NCI-H187 treated with DMSO at 0.1 percent for 48 hours (cell line): ENCODE measurements at regions not wholly inside any gene's neighbourhood (a gene's known extent, or its start where the extent isn't known, plus 50 kb on each side); places are given as distances from the start of the nearest gene placed in this dataset.
"Not testable (repeated sequence)": the region's sequence is repeated elsewhere in the genome, so short reads cannot be mapped to it uniquely, and the experiment has no call there.

ENCODE experiments used
- DNase-seq: peaks from one replicate; lab custom pipeline; 2025; lab: John Stamatoyannopoulos, UW

DNA sequence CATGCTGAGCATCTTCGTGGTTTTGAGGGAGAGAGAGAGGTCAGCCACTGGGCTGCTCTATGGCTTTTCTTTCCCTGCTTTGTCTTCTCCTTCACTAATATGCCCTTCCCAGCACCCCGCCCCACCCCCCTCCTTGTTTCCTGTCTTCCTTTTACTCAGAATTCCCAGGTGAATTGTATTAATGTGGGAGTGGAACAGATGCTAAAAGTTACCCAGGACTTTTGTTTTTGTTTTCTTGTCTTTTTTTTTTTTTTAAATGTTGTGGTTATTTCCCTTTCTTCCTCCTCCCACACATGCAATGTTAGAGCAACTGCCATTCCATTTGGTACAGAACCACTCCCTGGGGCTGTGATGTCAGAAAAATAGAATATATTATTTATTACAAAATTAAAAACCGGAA, 442.7 kb upstream of the CD180 start:
- no peak for DNase-seq

DNA sequence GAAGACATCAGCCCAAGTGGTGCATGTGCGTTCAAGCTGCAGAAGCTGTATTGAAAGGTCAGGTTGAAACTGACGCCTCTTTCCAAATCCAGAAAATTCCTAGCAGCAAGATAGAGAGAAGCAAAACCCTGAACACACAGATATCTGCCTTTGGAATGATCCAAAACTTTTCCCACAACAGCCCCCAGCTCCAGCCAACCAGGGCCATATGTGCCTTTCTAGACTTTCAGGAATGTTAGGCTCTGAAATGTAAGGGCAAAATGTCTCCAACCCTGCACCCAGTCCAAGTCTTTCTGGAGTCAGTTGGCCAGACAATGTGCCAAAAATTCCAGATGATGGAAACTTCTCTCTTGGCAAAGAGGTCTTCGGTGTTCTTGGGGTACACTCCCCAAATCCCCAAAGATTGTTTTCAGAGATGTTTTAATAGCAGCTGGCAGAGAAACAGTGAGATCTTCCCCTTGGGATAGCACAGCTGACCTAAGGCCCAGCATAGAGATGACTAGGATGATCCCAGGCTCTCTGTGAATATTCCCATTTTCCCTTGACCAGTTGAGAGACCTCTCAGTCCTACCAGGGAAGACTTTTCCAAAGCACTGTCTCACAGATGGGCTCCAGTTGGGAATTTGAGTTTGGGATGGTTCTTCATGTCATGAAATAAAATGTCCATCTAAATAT, 440.4 kb upstream of the CD180 start:
- no peak for DNase-seq

DNA sequence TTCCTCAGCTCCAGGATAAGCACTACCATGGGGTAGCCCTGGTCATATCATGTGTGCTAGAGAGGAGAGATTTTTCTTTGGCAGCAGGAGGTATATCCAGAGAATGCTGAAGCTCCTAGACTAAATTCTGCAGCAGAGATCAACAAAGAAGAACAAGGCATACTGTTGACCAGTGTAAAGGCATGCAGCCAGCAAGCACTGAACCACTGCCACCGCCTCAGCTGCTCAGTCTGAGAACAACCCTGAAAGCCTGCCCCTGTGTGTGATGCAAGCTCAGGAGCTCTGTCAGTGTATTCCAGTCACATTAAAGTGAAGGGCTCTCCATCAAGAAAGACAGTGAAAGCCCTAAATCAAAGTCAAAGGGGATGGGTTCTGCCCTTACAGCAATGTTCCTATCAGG, 439.5 kb upstream of the CD180 start:
- no peak for DNase-seq

DNA sequence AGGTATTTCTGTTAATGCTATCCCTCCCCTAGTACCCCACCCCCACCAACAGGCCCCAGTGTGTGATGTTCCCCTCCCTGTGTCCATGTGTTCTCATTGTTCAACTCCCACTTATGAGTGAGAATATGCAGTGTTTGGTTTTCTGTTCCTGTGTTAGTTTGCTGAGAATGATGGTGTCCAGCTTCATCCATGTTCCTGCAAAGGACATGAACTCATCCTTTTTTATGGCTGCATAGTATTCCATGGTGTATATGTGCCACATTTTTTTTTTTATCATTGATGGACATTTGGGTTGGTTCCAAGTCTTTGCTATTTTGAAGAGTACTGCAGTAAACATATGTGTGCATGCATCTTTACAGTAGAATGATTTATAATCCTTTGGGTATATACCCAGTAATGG, 430.5 kb upstream of the CD180 start:
- not testable (repeated sequence) for DNase-seq

DNA sequence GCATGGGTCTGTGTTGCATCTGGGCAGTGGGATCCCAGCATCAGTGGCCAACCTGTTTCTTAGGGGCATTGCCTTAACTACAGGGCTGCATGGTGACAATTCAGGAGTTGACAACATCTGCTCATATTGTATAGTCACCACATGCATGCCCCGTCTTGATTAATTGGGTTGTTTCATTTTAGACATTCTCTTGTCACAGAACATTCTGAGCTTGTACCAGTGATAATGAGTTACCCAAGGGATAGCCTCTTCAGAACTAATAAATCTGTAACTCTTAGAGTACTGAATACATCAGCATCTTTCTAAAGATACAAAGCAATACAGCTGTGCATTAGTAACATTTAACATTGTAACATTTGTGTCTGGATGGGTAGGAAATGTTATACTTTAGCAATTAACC, 426.5 kb upstream of the CD180 start:
- DNase-seq, result no peak

DNA sequence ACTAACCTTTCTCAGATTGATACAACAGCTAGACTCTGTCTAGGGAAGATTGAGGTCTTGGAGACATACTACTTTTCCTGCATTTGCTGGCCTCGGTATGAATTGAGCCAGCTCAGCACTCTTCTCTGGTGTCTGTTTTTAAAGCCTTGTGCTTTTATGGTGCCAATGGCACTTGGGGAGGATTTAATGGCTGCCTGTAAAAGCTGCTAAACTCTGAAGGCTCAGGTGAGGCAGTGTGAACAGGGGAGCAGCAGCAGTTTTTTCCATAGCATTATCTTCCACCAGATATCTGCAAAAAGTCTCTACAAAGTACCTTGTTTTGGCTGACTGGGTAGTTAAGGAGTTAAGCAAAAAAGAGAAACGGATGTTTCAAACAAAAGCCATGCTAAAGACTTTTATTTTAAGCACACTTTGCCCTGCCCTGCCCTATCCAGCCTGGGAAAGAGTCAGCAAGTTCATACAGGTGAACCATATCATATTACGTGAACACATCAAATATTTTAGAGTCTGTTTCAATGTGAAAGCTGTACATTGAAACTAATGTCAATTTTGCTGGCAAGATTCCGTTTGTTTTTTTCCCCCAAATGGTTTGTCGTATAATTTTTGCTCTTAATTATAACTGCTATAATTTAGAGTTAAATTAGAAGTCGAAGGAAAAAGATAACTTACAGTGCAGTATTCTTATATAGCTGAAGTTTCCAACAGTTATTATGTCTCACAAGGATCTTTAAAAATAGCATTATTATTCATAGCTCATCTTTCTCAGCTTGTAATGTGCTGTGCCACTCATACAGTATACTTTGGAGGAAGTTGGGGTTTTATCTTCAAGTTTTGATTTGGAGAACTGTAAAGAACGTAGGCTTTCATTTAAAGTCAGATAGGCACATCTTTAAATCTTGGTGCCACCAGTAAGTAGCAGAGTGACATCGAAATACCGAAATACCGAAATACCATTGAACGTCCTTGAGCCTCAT, 424.1 kb upstream of the CD180 start:
- no peak for DNase-seq

DNA sequence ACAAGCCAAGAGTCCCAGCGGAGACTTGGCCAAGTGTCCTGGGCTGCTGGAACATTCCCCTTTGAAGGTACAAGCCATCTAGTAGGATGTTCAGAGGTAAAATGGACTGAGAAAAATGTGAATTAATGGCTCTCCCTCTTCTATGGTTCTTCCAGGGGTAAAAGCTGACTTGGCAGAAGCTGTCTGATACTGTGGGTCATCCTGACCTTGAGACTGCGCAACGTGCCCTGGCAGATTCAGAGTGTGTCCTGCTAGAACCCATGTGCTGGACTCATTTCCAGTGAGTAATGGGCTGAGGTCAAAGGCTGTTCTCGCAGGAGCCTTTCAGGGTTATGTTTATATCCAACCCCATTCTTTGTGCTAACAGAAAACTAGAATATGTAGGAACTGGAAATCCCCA, 423.0 kb upstream of the CD180 start:
- DNase-seq, result no peak

DNA sequence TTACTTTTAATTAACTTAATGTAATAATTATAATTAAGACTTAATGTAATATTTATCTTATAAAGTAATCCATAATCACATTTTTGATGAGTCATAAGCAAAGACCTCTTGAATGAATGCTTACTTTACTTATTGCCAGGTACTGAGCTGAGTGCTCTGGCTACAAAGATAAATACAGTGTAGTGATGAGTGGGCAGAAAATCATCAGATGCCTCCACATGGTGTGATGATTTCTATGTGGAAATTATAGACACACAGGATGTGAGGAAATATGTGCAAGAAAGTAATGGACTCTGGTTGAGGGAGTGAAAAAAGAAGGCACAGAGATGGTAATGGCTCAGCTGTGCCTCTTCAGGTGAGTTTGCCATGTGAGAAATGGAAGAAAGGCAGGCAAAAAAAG, 422.6 kb upstream of the CD180 start:
- DNase-seq, result no peak

DNA sequence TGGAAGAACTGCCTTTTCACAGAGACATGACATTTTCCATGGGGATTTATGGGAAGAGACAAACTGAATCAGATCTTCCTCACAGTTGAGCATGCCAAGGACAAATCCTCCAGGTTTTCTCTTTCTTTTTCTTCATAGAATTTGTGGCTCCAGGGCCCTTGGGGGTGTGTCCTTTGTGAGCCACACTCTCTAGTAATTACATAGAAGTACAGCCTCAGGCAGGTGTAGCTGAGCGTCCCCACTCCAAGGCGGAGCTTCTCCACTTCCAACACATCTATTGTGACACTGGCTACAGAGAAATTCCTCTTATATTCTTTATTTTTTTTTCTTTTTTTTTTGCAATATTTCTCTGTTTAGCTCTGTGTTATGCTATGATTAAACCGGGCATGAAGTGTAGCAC, 420.5 kb upstream of the CD180 start:
- no peak for DNase-seq

DNA sequence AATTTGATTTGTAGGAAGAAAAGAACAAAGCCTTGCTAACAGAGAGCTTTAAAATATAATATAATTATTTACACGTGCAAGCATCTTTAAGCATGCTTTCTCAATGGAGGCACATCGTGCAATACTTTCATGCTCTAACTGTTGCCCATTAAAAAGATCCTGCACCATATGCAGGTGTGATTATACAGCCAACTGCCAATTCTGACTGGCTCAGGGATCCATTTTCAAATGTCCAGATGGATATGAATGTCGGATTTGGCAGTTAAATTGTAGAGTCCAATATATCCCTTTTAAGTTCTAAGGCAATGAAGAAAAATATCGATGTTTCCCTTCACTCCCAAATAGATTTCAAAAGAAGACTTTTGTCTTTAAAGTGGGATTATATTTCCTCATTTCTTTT, 416.4 kb upstream of the CD180 start:
- DNase-seq, result no peak

DNA sequence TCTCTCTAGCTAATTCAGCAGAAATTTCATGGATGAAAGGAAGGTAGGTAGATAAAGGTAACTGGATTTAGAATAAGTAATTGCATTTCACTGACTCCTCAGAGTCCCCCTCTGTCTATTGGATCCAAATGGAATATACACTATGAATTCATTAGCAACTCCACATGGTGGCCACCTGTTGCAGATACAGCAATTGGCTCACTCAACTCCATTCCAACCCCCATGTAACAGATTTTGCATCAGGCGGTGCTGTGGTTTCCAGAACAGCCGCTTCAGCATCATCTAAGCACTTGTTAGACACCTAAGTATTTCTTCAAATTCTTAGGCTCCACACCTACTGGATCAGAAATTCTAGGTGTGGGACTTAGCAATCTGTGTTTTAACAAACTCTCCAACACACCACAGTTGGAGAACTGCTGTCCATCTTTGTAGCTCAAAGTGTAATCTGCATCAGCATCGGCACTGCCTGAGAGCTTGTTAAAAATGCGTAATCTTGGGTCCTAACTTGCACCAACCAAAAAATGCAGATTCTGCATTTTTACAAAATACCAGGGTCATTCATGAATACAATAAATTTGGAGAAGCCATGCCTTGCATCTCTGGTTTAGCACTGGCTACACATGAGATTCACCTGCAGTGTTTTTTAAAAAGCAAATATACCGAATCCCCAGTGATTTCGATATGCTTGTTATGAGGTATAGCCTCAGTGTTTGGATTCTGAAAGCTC, 413.8 kb upstream of the CD180 start:
- DNase-seq, result no peak

DNA sequence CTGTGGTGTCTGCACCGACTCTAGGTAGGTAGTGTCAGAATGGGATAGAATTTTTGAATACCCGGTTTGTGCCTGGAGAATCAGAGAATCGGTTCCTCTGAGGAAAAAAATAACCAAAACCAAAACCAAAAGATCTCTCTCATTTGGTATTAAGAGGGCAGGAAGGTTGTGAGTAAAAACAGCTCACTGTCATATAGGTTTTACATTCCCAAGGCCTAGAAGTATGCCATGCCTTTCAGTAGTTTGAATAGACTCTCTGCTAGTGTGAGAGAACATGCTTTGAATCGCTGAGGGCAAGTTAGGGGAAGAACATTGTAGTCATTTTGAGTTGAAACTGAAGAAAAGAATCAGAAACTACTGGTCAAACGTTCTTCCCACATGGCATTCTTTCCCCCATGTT, 411.4 kb upstream of the CD180 start:
- DNase-seq, result no peak

DNA sequence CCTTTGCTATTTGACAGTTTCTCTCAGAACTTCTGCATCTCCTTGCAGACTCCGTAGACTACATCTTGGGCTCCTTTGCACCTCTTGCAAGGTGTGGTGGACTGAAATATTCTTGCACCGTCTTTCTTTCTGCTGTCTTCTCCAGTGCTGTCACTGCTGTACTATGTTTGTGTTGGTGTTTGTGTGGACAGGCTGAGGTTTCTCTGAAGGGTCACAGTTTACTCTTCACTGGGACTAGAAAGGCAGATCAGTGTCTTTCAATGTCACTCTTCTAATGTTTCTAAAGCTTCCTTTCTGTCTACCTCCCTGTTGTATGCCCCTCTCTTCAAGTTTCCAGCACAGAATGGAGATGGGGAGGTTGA, 410.0 kb upstream of the CD180 start:
- DNase-seq, result no peak

DNA sequence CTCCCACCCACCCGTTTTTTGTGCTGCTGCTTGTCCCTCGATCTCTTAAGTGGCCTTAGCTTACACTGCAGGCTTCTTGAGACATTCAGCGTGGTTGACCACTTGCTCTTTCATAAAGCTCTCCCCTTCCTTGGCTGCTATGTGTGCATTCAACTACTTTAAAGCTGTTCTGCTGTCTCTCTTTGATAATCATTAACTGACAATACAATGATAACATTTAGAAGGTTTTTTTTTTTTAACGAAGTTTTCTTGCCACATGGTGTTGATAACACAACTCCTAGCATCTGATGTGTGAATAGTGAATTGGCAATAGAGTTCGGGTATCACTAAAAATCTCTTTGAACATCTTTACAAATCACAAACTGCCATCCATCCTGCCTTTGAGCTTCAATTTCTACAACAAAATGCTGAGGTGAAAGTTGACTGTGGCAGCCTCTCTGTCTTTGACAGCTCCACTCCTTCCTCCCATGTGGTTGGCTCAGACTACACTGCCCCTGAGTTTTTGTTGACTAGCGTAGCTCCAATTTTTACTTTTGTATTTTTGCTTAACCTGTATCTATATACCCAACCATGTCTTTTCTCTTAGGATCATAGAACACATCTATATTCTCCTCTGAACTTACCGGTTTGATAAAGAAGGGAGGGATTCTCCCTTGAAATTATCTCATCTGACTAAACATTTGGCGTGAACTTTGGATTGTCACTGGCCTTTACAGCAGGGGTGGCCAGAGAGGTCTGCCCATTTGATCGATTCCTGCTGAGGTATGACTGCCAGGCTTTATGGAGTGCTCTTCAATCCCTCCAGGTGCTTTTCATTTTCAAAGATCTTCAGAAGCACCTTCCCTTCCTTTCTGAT, 409.4 kb upstream of the CD180 start:
- no peak for DNase-seq

DNA sequence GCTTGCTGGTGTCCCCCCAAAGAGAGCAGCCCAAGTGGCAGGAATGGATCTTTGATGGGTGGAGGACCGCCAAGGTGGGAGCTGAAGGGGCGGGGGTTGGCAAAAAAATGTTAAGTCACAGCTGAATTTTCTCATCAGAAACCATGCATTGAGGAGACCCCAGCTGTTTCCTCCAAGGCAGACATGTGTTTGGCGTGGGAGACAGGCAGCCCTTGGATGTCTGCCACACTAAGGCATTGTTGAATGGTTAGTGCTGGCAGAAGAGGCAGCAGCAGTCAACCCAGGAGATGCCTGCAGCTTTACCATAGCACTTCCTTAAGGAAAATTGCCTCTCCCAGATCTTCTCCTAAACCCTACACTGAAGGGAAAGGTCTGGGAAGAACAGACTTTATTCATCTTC, 394.9 kb upstream of the CD180 start:
- no peak for DNase-seq

DNA sequence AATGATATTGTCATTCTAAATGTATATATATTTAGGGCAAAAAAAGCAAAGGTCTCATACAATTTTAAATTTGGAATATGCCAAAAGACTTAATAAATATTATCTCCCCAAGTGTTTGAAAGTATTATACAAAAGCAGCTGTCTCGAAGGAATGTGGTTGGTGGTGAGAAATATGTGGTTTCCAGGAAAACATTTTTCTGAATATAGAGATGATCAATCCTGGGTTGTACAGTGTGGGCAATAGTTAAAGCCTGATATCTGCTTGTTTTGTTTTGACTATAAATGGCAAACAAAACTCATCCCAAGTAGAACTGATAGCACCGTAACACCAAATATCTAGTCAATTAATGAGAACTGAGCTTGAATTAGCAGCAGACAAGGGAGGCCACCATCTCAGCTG, 391.8 kb upstream of the CD180 start:
- DNase-seq, result no peak

DNA sequence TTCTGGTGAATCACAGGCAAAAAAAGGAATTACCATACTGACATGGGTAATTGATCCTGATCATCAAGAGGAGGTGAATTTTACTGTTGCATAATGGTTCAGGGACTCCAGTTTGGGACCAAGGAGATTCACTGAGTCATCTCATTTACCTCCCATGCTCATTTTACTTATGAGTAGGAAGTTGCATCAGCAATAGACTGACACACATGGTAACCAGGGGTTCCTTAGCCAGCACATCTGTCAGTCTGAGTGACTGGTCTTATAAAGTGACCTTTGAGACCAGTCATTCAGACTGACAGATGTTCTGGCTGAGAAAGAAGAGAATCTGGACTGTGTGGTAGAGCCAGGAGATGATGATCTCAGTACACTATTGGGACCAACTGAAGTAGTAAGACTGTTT, 384.6 kb upstream of the CD180 start:
- DNase-seq, result no peak

DNA sequence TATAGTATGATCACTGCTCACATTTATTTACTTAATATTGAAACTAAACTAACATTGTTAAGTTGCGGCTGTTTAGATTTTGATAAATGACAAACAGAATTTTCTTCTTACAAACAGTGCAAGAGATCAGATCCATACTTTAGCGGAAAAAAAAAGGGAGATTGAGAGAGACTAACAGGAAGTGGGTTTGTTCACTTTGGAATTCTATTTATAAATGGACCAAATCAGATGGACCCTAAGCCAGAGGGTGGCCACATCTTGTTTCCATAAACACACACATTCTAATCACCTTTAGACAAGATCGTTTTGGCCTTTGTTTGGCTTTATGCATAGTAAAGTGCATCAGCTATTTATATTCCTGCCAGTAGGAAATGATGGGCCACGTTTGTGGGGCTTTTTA, 381.4 kb upstream of the CD180 start:
- no peak for DNase-seq

DNA sequence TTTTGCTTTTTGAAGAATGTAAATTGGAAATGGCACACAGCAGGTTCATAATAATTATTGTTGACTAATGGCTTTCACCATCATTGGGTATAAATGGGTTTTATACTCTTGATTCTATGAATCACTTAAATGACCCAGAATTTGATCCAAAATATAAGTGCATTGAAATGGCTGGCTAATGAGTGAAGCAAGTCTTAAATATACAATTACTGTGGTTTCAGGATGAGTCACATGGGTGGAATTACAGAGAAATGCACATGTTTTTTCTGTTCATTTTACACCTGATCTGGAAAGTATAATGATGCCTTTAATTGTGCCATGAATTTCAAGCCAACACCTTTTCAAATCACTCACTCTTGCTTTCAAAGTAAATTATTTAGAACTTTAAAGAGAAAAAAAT, 380.8 kb upstream of the CD180 start:
- no peak for DNase-seq

DNA sequence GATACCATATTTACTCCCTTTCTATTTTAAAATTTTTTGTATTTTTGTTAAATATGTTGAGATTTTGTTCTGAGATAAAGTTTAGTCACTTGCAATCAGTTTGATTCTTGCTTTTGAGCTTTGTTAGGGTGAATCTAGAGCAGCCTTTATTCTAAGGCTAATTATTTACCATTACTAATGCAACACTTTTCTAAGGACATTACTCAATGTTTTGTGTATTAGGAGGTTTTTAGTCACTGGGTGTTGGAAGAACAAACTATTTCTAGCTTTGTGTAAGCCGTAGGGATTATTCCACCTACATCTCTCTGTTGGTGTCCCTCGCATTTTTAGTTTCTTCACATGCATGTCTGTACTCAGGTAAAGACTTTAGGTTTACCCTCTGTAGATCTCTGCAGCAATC, 379.5 kb upstream of the CD180 start:
- no peak for DNase-seq

DNA sequence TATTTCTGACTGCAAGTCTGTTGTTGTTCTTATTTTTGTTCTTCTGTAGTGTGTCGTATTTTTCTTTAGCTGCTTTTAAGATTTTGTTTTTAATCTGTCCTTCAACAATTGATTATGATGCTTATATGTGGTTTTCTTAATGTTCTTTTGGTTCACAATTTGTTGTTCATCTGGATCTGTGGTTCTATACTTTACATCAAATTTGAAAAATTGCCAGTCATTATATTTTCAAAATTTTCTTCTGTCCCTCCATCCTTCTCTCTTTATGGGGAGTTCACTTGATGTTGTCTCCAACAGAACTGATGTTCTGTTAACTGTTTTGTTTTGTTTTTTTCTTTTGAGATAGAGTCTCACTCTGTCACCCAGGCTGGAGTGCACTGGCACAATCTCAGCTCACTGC, 378.5 kb upstream of the CD180 start:
- DNase-seq, result no peak
